CD4-positive, alpha-beta T cell (primary cell): ENCODE measurements at regions not wholly inside any gene's neighbourhood (a gene's known extent, or its start where the extent isn't known, plus 50 kb on each side); places are given as distances from the start of the nearest gene placed in this dataset.

Source experiments
- ATAC-seq: fragments of 200-7000 bp; cut with Tn5 transposase; one replicate; pipeline ENCODE4 v1.10.0; 2022; ENCODE audit warnings: mild to moderate bottlenecking; ENCODE audit not compliant: poor library complexity
- CTCF ChIA-PET: fragments of 350-600 bp; sonication (Branson Sonifier 250); formaldehyde crosslinking; loops from one replicate; lab custom pipeline; 2021; ENCODE audit warnings: antibody characterized with exemption, inconsistent platforms; lab: Charles Lee
- POLR2A ChIA-PET: fragments of 350-600 bp; sonication (Branson Sonifier 250); formaldehyde crosslinking; loops from one replicate; lab custom pipeline; 2021; ENCODE audit warnings: antibody characterized with exemption, inconsistent platforms; lab: Charles Lee
- DNase-seq, 14 experiments: peaks; one replicate each; pipeline ENCODE4 v3.0.0-alpha.2; 2013 to 2020; ENCODE audit warnings: mixed read lengths in 2 of 14
- H3K27ac ChIP-seq, 2 donors: one replicate each; pipeline versions ENCODE4 v1.5.1 to v1.7.0; 2013; ENCODE audit warnings: low read length in 2 of 2, low read depth in 1 of 2, mild to moderate bottlenecking in 1 of 2
- H3K27me3 ChIP-seq, 2 experiments: 1 replicate in 1 of 2; 2 replicates in 1 of 2; pipeline versions ENCODE4 v1.6.1 to v1.7.0; 2013; ENCODE audit warnings: low read length in 2 of 2, control low read depth in 1 of 2, mild to moderate bottlenecking in 1 of 2, moderate library complexity in 1 of 2; ENCODE audit not compliant: insufficient read depth in 2 of 2, control insufficient read depth in 1 of 2
- H3K36me3 ChIP-seq: one replicate; pipeline ENCODE4 v1.6.1; 2013; ENCODE audit warnings: low read length, control low read depth; ENCODE audit not compliant: insufficient read depth
- H3K4me1 ChIP-seq: one replicate; pipeline ENCODE4 v1.6.1; 2013; ENCODE audit warnings: low read length, control low read depth; ENCODE audit not compliant: insufficient read depth
- H3K4me3 ChIP-seq: one replicate; pipeline ENCODE4 v1.5.1; 2013; ENCODE audit warnings: mild to moderate bottlenecking, low read length, moderate library complexity
- H3K9me3 ChIP-seq, 2 experiments: 1 replicate in 1 of 2; 2 replicates in 1 of 2; pipeline versions ENCODE4 v1.6.1 to v1.7.0; 2013; ENCODE audit warnings: low read length in 2 of 2, mild to moderate bottlenecking in 2 of 2, control low read depth in 1 of 2, moderate library complexity in 1 of 2; ENCODE audit not compliant: control insufficient read depth in 1 of 2, insufficient read depth in 1 of 2
- H3K27ac Mint-ChIP-seq: one replicate; pipeline ENCODE4 v1.8.0; 2020; ENCODE audit warnings: mixed read lengths
- H3K27me3 Mint-ChIP-seq: one replicate; pipeline ENCODE4 v1.8.0; 2021; ENCODE audit warnings: mixed read lengths
- H3K36me3 Mint-ChIP-seq: one replicate; pipeline ENCODE4 v1.8.0; 2021; ENCODE audit warnings: low read depth, mixed read lengths
- H3K4me1 Mint-ChIP-seq: one replicate; pipeline ENCODE4 v1.8.0; 2021; ENCODE audit warnings: low read depth, mixed read lengths
- H3K4me3 Mint-ChIP-seq: one replicate; pipeline ENCODE4 v1.8.0; 2020; ENCODE audit warnings: mild to moderate bottlenecking, mixed read lengths
- H3K9me3 Mint-ChIP-seq: one replicate; pipeline ENCODE4 v1.8.0; 2020; ENCODE audit warnings: mixed read lengths
- intact Hi-C, 2 experiments: fragments of 100-400 bp; cut with DNase I in 1 of 2; cut with micrococcal nuclease in 1 of 2; formaldehyde crosslinking; loops; one replicate each; pipeline versions ENCODE4 v1.15.1 to v1.9.0; 2023 to 2025; cut with DNase I, micrococcal nuclease
- TF ChIP-seq, protein P1 (sequence below): fragments of 200-600 bp; IDR thresholded peaks from one replicate; pipeline ENCODE4 v1.8.0; 2022; ENCODE audit warnings: antibody characterized with exemption, mild to moderate bottlenecking

DNA sequence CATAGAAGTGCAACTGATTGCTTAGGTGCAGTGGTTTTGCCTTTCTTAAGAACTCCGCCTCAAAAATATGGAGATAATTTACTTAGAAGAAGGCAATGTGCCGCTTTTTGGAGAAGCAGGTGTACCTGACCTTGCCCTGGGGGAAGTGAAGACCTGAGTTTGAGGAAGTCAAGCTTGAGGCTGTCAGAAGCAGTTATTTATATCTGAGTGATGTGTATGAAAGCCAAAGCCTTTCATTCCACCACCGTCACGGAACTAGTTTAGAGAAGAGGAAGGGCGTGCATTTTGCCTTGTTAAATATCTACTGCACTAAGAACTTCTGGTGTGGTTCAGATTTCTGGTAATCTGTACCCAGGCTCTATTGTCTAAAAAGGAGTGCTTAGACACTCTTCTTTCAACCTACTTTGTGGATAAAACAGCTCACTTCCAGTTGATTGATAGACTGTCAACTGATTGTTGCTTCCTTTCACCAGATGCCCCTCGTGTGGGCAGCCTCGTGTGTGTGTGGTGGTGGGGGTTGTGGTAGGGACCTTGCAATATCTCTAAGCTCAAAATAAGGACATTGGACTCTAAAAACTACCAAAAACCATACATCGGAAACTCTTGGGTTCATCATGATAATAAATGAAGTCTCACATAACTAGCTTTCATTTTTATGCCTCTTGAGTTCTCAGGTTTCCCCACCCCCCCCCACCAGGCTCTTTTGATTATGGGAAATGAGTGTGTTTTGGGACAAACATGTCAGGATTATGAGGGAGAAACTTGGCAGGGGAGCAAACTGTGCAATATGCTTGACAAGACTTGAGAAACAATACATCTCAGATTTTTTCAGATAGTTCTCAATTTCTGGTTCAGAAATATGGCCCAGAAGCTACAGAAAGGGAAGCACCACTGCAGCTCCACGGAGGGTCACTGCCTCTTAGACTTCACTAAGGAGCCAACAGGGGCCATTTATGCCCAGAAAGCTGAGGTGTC lies 78.6 kb downstream of the ARF6 start:
- DNase-seq (peak in 13 of 14 experiments; percentile 16 to 87 (median 55)), ATAC-seq (peak; percentile 84)
- Mint-ChIP-seq H3K4me1 (peaks cover 59% of the 10 kb centered on the region), H3K9me3 (no peaks in the 10 kb centered on the region), H3K27ac (peak overlapping the region; percentile 90), H3K4me3 (peak overlapping the region; percentile 50), H3K27me3 (no peaks in the 10 kb centered on the region), H3K36me3 (no peaks in the 10 kb centered on the region)
- intact Hi-C loops, result loop anchor here (1.0 to 5.0 kb wide), 8 partner anchors 30 to 133 kb away; no protein-coding TSS in a partner anchor
- TF ChIP-seq, protein P1, sequence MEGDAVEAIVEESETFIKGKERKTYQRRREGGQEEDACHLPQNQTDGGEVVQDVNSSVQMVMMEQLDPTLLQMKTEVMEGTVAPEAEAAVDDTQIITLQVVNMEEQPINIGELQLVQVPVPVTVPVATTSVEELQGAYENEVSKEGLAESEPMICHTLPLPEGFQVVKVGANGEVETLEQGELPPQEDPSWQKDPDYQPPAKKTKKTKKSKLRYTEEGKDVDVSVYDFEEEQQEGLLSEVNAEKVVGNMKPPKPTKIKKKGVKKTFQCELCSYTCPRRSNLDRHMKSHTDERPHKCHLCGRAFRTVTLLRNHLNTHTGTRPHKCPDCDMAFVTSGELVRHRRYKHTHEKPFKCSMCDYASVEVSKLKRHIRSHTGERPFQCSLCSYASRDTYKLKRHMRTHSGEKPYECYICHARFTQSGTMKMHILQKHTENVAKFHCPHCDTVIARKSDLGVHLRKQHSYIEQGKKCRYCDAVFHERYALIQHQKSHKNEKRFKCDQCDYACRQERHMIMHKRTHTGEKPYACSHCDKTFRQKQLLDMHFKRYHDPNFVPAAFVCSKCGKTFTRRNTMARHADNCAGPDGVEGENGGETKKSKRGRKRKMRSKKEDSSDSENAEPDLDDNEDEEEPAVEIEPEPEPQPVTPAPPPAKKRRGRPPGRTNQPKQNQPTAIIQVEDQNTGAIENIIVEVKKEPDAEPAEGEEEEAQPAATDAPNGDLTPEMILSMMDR, result no peak
- H3K36me3 ChIP-seq, result no peaks in the 10 kb centered on the region
- no peaks in the 10 kb centered on the region for H3K9me3 ChIP-seq
- ChIA-PET CTCF (interaction anchor here (0.8 to 2.6 kb wide), 12 partner anchors 25 to 133 kb away, joined by 3 to 11 read pairs (median 4); partner anchors contain the start of gene ARF6), POLR2A (interaction anchor here (0.7 to 11.5 kb wide), 42 partner anchors 8 to 384 kb away, joined by 3 to 208 read pairs (median 6); partner anchors contain the start of genes ARF6, KLHDC2, MGAT2 and NEMF)
- peak overlapping the region; percentile 80 to 85 for H3K27ac ChIP-seq
- H3K27me3 ChIP-seq, result no peaks in the 10 kb centered on the region
- peaks cover 66% of the 10 kb centered on the region for H3K4me1 ChIP-seq
- H3K4me3 ChIP-seq, result peak overlapping the region; percentile 30

GRCh38 chr14:49972131-49972671 lies 79.3 kb downstream of the ARF6 start:
- peaks cover 64% of the 10 kb centered on the region for H3K4me1 Mint-ChIP-seq
- peaks cover 2% of the 10 kb centered on the region for H3K9me3 Mint-ChIP-seq
- Histone ChIP-seq H3K4me1 (peaks cover 74% of the 10 kb centered on the region), H3K9me3 (no peaks in the 10 kb centered on the region), H3K27me3 (no peaks in the 10 kb centered on the region), H3K27ac (peak overlapping the region; percentile 80 to 85), H3K36me3 (no peaks in the 10 kb centered on the region), H3K4me3 (peak overlapping the region; percentile 30)
- no peak for ATAC-seq
- no peaks in the 10 kb centered on the region for H3K27me3 Mint-ChIP-seq
- intact Hi-C loops, result loop anchor here in 1 of 2 experiments (5.0 kb wide), 1 partner anchor 75 kb away; no protein-coding TSS in a partner anchor
- peak in 2 of 14 experiments; percentile 34 to 47 for DNase-seq
- ChIA-PET POLR2A (interaction anchor here (0.7 to 11.5 kb wide), 37 partner anchors 8 to 385 kb away, joined by 3 to 208 read pairs (median 7); partner anchors contain the start of genes ARF6, KLHDC2, NEMF and RPL36AL), CTCF (interaction anchor here (0.8 to 2.6 kb wide), 9 partner anchors 26 to 110 kb away, joined by 3 to 11 read pairs (median 4); partner anchors contain the start of gene ARF6)
- TF ChIP-seq, protein P1, result no peak
- H3K4me3 Mint-ChIP-seq, result peak overlapping the region; percentile 50
- peak overlapping the region; percentile 90 for H3K27ac Mint-ChIP-seq
- no peaks in the 10 kb centered on the region for H3K36me3 Mint-ChIP-seq

GRCh38 chr14:49972823-49973222 lies 79.9 kb downstream of the ARF6 start:
- POLR2A ChIA-PET, result interaction anchor here (0.7 to 11.5 kb wide), 26 partner anchors 14 to 386 kb away, joined by 3 to 208 read pairs (median 10); partner anchors contain the start of genes ARF6, NEMF and RPL36AL
- ATAC-seq (peak; percentile 30), DNase-seq (peak in 12 of 14 experiments; percentile 20 to 80 (median 37))
- intact Hi-C loops, result loop anchor here in 1 of 2 experiments (5.0 kb wide), 1 partner anchor 76 kb away; no protein-coding TSS in a partner anchor
- H3K4me1 ChIP-seq, result peaks cover 80% of the 10 kb centered on the region
- no peaks in the 10 kb centered on the region for H3K9me3 ChIP-seq
- no peaks in the 10 kb centered on the region for H3K36me3 Mint-ChIP-seq
- H3K4me3 ChIP-seq, result no peak overlapping the region
- H3K4me3 Mint-ChIP-seq, result peak overlapping the region; percentile 50
- H3K27ac ChIP-seq, result peak overlapping the region; percentile 80 to 85
- H3K9me3 Mint-ChIP-seq, result peaks cover 2% of the 10 kb centered on the region
- peaks cover 70% of the 10 kb centered on the region for H3K4me1 Mint-ChIP-seq
- CTCF ChIA-PET, result interaction anchor here (0.9 to 2.3 kb wide), 6 partner anchors 27 to 111 kb away, joined by 3 to 7 read pairs (median 4); partner anchors contain the start of gene ARF6
- no peaks in the 10 kb centered on the region for H3K27me3 Mint-ChIP-seq
- no peaks in the 10 kb centered on the region for H3K36me3 ChIP-seq
- H3K27ac Mint-ChIP-seq, result peak overlapping the region; percentile 90
- no peaks in the 10 kb centered on the region for H3K27me3 ChIP-seq
- TF ChIP-seq, protein P1, result no peak
